ENCODE measurements at regions not wholly inside any gene's neighbourhood (a gene's known extent, or its start where the extent isn't known, plus 50 kb on each side); places are given as distances from the start of the nearest gene placed in this dataset.

DNA sequence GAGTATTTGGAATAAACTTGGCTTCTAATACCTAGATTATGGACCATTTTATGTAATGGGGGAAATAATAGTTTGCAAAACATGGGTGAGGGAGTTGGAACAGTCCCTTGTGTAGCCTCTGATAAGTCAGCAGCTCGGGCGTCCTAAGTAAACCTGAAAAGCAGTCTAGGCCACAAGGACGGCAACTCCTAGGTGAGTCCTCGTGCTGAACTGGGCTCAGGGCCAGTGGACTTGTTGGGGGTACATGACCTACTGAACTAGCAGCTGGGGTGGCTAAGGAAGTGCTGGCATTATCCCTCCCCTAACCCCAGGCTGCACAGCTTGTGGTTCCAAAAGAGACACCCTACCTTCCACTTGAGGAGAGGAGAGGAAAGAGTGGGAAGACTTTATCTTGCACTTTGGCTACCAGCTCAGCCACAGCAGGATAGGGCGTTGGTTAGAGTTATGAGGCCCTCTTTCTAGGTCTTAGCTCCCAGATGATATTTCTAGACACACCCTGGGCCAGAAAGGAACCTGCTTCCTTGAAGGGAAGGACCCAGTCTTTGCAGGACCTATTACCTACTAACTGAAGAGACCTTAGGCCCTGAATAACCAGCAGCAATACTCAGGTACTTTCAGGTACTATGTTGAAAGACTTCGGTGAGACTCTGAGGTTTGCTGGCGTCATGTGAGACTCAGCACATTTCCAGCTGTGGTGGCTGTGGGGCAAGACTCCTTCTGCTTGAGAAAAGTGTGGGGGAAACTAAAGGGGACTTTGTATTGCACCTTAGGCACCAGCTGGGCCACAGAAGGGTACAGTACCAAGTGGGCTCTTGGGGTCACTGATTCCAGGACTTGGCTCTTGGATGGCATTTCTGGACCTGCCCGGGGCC, 71.0 kb downstream of the AQP4 start:
- no peak for DNase-seq

DNA sequence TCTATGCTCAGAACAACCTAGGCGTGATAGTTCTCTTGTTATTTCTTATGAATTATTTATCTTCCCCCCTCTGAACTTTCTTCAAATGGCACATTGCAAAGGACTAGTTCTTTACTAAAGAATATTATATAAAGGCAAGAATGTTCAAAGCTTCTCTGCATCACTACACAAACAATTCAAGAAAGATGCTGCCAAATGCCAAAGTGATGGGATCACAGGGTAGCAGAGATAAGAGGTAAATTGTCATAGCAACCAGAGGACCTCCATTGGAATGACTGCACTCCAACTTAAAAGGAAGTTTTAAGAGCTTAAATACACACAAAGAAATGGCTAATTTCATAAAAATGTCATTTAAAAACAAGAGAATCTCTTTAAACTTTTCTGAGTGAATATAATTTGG, 72.8 kb downstream of the AQP4 start:
- DNase-seq: no peak

DNA sequence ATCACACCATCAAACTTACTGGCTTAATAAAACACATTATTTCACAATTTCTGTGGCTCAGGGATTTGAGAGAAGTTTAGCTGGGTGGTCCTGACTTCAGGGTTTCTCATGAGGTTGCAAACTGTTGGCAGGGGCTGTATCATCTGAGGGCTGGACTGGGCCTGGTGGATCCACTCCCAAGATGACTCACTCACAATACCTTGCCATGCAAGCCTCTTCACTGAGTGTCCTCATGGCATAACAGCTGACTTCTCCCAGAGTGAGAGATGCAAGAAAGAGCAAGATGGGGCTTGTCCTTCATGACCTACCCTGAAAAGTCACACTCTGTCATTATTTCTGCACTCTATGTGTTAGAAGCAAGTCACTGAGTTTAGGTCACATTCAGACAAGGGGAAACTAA, 73.8 kb downstream of the AQP4 start:
- no peak for DNase-seq

DNA sequence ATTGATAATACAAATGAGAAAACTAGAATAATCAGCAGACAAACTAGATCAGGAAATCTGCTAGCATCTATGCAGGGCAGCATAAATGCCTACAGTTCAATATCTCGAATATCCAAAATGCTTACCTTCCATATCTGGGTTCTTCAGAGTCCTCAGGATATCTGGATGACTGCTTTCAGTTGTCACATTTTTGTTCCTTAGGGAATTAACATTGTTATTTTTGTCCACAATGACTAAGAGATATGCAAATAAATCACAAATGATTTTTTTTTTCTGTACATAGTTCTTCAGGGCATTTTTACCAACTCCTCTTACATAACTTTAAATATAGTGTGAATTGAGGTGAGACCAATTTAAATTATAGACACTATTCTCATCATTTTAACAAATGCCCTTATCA, 80.9 kb downstream of the AQP4 start:
- DNase-seq: no peak

DNA sequence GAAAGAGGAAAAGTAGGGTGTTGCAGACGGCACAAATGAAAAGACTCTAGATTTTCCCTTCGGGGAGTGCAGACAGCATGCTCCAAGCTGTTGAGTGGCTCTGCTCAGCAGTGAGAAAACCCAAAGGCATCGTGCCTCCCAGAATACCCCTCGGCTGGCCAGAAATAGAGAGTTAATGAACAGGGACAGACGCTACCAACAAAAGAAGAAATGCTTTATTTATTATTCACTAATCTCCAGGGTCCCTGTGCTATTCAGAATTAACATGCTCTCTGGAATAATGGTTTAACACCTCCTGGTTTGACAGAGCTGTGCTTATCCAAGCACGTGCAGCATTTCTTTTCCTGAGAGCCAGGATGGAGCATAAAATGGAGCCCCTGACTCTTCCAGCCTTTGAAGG, 82.3 kb downstream of the AQP4 start:
- DNase-seq: no peak

DNA sequence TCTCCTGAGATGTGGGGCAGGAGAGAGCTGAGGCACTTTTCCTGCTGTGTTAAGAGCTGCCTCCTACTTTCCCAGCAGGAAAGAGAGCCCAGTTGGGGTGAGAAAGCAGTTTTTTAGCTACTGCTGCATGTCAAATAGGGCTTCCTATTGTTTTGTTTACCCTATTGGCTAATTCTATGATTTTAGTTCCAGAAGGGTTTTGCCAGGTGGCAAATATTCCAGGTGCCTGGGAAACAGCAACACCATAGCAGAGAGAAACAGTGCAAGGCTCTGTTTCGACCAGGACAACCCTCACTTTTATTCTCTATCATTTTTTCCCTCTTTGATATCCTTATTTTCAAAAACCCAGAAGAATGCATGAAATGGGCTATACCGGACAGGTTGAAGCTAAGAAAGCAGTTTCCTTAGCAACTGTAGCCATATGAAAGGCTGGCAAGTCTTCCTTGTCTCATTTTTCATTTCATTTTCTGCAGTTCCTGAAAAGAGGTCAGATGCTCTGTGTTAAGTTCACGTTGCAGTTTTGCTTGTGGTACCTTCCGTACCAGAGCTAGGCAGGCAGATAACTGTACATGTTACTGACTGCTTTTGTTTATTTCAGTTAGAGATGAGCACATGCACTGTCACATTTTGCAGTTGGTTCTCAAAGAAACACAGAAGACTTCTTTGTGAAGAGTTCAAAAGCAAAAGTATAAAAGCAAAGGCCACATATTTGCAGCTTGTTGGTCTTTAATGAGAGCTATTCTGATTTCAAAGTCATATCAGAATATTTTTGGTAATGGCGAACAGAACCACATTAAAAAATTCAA, 84.8 kb downstream of the AQP4 start:
- DNase-seq: no peak

DNA sequence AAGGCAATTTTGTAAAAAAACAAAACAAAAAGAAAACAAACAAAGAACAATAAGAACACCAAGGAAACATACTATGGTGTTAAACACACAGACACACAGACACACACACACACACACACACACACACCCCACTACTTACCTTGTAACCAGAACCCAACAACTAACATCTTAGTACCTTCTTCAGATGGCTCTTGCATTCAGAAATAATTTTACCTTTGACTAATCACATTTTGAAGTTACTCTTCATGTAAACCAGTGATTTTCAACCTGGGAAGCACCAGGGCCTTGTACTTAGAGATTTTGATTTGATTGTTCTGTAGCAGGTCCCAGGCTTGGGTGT, 87.5 kb downstream of the AQP4 start:
- no peak for DNase-seq

DNA sequence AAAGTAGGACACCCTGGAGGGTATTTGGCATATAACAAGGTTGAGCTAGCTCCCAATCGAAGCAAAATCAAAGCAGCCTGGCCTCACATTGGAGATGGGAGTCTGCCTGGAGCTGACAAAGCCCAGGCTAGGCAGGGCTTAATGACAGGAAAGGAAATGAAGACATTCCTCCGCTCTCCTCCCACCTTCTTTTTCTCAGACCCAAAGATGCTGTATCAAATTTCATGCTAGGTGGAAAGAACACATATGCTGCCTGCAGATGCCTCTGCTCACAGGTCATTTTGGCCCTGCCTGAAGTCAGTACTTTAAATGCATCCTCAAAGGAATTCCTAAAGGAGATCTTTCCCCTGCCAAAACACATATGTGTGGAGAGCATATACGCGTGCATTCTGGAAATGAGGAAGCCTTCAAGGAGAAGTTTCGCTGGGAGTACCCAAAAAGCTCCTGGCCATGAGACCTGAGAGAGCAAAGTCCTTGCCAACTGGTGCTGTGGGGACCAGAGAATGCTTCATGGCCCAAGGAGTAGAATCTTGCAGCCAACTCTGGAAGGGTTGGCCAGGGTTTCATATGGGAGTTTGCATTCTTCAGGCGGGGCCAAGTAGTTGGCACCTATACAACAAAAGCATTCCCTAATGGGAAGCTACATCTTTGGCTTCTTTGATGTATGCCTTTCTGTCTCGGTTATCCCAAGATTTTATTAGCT, 88.0 kb downstream of the AQP4 start:
- no peak for DNase-seq

DNA sequence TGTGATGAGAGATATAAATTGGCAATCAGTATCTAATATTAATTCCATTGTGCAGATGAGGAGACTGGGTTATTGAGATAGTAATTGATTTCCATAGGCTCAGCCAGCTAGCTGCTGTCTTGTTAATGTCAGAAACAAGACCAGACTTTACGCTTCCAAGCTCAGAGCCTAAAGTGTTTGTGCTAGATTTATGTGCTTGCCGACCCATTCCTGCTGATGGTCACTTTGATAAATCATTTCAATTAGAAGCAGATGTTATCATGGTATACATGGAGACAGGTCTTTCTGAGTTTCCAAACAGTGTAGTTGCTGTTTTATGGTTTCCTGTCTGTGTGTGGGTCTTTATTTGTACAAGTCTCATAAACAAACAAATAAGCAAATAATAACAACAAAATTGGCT, 92.8 kb downstream of the AQP4 start:
- DNase-seq: no peak

DNA sequence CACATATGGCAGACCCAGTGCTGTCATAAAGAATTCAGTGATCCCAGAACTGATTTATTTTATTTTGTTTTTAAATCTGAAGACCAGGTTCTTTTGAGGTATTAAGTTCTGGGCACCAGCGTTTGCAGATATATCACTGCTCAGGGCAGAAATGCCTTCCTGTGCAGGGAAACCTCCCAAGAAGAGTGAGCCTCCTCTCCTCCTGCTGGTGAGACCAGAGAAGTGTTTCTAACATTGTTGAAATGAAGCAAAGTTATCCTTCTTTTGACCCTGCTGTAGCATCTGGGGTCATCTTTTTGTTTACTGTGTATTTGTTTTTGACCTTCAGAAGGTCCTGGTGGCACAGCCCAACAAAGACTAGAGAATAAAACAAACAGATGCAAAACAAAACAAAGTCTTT, 94.0 kb downstream of the AQP4 start:
- no peak for DNase-seq

DNA sequence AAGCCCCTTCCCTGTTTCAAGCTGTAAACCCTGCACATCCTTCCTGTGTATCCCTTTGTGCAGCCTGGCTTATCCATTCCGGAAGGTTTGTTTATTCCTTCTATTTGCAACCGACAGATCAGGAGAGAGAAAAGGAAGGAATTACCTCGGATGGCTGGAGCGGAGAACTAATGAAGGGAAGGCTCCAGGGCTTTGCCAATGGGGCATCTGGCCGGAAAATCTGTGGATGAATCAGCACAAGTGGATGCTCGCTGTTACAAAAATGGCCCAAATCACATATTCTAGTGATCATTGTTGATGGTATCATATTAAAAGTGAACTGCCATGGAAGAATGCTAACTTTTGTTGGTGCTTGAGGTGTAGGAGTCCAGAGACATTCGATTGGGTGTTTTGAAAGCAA, 97.1 kb downstream of the AQP4 start:
- DNase-seq: no peak

DNA sequence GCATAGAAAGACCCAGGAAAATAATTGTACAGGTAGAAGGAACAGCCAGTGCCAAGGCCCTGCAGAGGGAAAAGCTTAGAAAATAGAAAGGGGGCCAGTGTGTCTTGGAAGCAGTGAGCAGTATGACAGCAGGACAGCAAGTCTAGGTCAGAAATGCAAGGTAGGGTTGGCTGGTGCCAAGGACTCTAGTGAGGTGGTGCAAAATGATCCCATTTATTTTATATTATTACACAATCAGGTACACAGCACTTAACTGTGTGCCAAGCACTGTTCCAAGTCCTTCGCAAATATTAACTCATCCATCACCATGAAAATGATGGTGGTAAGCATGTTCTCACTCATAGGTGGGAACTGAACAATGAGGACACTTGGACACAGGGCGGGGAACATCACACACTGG, 100.0 kb downstream of the AQP4 start:
- DNase-seq: no peak

DNA sequence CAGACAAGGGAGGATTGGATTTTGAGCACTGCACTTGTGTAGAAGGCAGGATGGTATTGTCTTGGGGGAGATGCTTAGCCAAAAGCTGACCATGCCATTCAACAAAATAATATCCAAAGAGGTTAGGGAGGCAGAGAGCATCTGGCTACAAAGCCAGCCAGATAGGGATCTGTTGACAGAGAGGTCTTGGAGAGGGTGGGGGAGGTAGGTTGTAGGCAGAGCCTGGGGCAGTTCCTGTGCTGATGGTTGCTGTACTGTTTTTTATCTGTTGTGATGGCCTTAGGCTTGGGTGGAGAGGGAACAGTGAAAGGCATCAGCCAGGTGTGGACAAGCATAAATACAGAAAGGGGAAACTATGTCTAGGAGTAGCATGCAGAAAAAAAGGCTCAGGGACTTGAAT, 100.9 kb downstream of the AQP4 start:
- DNase-seq: no peak

DNA sequence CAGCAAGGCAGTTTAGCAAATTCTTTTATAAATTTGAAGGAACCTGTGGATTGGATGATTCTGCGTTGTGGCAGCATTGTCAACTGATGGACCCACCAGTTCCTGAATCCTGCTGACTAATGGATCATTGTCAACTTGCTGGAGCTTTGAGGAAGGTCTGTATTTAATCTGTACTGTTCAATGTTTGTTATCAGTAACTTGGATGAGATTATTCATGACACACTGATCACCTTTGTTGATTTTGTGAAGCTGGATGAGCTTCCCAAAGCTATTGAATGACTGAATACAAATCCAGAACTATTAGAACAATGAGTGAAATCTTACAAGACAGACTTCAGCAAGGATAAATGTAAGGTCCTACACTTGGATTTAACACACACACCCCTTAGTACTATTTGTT, 101.3 kb downstream of the AQP4 start:
- no peak for DNase-seq

DNA sequence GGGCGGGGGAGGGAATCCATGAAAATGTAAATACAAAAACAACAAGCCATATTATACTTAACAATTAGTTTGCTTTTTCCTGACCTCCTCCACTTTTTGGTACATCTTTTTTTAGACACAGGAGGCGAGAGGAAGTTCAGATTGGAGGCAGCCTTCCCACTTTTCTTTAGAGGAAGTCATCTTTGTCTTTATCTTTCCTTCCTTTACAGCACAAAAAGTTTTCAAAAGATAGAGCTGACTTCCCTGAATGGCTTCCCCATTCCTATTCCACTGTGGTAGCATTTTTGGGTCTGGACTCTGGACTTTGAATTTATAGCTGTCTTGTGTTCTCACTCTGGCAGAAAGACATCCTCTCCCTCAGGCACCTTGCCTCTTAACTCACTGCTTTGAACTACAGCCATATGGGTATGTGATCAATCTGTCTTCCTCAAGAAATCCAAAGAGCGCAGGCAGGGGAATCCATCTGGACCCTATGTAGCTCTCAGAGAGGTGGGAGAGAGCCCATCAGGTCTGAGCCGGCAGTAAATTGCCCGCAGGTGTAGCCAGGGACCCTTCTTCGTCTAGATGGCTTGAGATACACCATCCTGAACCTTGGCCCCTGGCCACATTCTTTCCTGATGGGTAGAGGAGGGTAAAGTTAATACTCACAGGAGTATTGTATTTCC, 101.9 kb downstream of the AQP4 start:
- DNase-seq: no peak

DNA sequence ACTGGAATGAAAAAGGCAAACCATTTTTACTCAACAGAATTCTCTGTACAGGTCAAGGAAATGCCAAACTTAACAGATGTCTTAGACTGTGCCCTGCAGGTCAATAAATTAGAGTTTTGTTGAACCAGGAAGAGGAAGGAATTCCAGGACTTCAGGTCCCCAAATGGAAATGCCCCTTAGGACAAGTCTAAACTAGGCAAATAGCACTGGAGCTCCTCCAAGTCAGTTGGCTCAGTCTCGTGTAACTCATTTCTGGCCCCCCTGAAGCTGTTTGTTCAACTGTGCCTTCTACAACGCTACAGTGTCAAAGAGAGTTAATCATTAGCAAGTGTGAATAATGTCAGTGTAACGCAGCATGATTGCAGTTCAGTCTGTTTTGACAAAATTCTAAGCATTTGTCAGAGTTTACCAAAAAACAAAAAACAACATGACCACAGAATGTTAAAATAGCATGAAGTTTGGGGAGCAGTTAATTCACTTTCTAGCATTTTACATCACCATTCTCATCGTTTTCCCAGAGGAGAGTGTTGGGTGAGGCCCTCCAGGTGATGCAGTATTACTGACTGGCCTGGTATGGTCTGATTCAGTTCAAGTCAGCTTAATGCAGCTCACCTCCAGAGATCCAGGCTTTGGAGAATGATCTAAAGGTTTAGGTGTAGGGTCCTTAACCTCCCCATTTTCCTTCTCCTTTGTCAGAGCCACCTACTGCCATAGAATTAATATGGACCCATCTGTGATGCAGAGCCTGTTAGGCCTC, 108.1 kb downstream of the AQP4 start:
- no peak for DNase-seq

DNA sequence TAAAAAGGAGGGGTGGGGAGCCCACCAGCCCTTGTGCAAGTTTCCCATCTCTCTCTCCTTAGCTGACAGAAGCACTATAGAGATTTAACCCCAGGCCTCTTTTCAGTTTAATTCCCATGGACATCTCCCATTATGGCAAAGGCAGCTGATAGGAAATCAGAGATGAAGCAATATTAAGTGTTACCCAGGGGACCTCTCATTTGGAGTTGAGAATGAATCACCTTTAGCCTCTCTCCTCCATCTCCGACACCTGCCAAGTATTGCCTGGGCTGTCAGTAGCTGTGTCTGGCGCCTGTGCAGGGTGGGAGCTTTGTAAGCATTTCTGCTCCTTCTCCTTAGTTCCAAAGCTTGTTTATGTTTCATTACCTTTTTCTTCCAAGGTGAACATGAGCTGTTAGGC, 109.0 kb downstream of the AQP4 start:
- no peak for DNase-seq

DNA sequence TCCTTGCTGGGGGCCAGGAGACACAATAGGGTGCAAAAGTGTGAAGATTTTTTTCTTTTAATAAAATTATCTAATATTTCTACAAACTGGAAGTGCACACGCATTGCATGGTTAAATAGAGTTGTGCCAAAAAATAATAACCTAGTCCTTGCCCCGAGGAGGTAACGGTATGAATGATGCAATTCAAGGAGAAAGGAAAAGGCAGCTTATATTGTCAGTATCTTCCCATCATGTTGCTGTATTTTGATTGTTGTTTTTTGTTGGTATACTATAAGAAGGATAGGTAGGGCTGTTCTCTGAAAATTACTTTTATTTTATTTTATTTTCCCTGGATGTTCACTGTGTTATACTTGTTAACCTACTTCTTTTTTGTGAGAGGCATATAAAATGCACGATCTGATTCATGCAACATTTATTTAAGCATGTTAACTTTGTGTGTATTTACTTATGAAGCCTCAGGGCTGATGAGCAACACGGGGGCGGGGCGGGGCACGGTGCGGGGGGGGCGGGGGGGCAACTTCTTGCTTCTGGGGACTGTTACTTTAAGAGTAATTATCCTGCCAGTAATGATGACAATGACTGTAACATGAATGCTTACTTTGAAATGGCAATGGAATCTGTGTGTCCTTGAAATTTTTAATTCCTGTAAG, 118.6 kb downstream of the AQP4 start:
- DNase-seq: no peak

DNA sequence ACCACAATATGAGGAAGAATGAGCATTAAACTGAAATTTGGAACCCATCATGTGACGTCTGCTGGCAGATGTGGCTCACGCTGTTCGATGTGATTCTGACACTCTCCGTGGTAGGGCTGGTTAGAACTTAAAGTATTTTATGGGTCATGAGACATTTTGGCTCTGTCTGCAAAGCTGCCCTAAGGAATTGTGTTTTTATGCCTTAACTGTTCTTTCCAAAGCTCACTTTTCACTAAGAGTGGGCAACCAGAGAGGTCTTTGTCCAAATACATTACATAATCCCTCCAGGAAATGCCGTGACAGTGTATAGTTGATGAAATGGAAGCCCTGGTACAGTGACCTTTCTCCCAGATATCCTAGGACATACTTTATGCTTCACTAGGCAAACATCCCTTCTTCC, 119.1 kb downstream of the AQP4 start:
- DNase-seq: no peak

DNA sequence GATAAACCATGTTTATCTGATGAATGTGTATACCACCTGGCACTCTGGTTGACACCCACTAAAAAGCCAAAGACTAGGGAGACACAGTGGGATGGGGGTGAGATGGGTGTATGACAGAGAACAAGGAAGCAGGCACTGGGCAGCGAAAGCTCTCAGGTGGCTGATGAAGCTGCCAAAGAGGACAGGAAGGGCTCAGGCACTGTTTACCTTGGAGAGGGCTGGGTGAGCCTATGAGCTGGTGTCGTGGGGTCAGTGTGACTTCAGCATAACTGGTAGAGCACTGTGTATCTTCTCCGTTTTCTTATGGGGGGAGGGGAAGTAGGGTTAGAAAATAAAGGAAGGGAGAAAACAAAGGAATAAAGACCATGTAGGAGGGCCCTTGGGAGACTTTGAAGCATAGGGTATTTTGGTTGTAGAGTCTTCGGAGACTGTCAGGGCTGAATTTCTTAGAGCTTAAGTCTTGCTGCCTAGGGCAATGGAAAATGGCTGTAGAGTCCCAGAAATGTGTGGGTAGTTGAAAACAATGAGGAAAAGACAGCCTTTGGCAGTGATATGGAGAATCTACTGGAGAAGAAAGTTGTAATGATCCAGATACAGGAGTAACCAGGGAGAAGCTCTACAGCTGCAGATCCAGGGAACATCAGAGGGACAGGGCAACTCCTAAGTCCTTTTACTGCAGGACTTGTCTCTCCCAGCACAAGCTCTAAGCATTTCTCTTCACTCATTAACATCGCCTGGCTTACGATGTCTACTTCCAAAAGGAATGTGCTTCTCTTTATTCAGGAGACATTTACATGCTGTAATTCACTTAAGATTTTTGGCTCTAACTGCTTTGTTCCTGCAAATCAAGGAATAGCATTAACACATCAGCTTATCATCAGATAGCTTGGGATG, 120.0 kb downstream of the AQP4 start:
- no peak for DNase-seq

DNA sequence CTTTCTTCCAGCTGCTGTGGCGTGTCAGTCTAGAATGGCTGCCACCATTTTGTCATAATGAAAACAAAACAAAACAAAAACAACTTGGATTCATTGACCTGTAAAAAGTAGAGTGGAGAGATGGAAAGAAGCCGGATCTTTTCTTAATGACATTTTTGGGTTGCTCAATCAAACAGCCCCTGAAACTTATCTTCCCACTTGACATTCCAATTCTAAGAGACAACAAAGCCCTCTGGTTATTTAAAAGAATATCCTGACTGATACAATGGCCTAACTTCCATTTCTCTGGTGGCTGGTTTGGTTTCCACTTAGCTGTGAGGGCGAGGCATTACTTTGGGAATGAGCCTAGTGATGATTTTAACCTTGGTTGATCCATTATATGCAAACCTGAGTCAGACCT, 123.7 kb downstream of the AQP4 start:
- no peak for DNase-seq

Data from NCI-H748 treated with DMSO at 0.1 percent for 48 hours (cell line).